B cell (primary cell): ENCODE measurements at regions not wholly inside any gene's neighbourhood (a gene's known extent, or its start where the extent isn't known, plus 50 kb on each side); places are given as distances from the start of the nearest gene placed in this dataset.

Experiments used
- ATAC-seq: fragments of 200-7000 bp; cut with Tn5 transposase; one replicate; pipeline ENCODE4 v1.10.0; 2021; ENCODE audit warnings: low read depth, mild to moderate bottlenecking, moderate number of reproducible peaks, moderate library complexity
- CTCF ChIA-PET: fragments of 350-600 bp; sonication (Branson Sonifier 250); formaldehyde crosslinking; loops from one replicate; lab custom pipeline; 2021; ENCODE audit warnings: antibody characterized with exemption, inconsistent platforms; lab: Charles Lee
- POLR2A ChIA-PET: fragments of 350-600 bp; sonication (Branson Sonifier 250); formaldehyde crosslinking; loops from one replicate; lab custom pipeline; 2021; ENCODE audit warnings: antibody characterized with exemption; lab: Charles Lee
- DNase-seq: peaks from one replicate; pipeline ENCODE4 v3.0.0; 2013
- H2AFZ ChIP-seq: 2 replicates; pipeline ENCODE4 v1.6.1; 2012; ENCODE audit warnings: mild to moderate bottlenecking, low read depth, low read length; ENCODE audit not compliant: insufficient read depth, poor library complexity, severe bottlenecking
- H3K27ac ChIP-seq, 2 donors: 1 replicate in 1 of 2; 2 replicates in 1 of 2; pipeline ENCODE4 v1.5.1; 2012 to 2013; ENCODE audit warnings: low read length in 2 of 2, mild to moderate bottlenecking in 2 of 2, moderate library complexity in 1 of 2
- H3K27me3 ChIP-seq, 4 experiments: fragments of 200-600 bp in 1 of 4; sonication (generic) in 1 of 4; replicated peaks in 1 of 4; 1 replicate in 2 of 4; 2 replicates in 2 of 4; pipeline versions ENCODE4 v1.6.1 to v1.7.0; 2013 to 2016; ENCODE audit warnings: low read length in 3 of 4, mild to moderate bottlenecking in 2 of 4, mixed read lengths in 1 of 4, moderate library complexity in 1 of 4; ENCODE audit not compliant: insufficient read depth in 4 of 4, control insufficient read depth in 3 of 4; ENCODE audit errors: control extremely low read depth in 1 of 4
- H3K36me3 ChIP-seq, 2 experiments: replicated peaks in 1 of 2; 1 replicate in 1 of 2; 2 replicates in 1 of 2; pipeline versions ENCODE4 v1.6.1 to v1.7.1; 2013; ENCODE audit warnings: low read length in 1 of 2; ENCODE audit not compliant: insufficient read depth in 2 of 2, control insufficient read depth in 1 of 2; ENCODE audit errors: control extremely low read depth in 1 of 2, extremely low read depth in 1 of 2
- H3K4me1 ChIP-seq, 2 donors: fragments of 200-600 bp in 1 of 2; sonication (generic) in 1 of 2; 1 replicate in 1 of 2; 2 replicates in 1 of 2; pipeline versions ENCODE4 v1.5.1 to v1.6.1; 2013 to 2017; ENCODE audit warnings: low read length in 2 of 2; ENCODE audit not compliant: control insufficient read depth in 2 of 2, insufficient read depth in 2 of 2
- H3K4me2 ChIP-seq: replicated peaks from 2 replicates; pipeline ENCODE3; 2012; ENCODE audit warnings: mild to moderate bottlenecking, low read depth, low read length; ENCODE audit not compliant: poor library complexity, severe bottlenecking
- H3K4me3 ChIP-seq, 5 experiments: fragments of 200-600 bp in 1 of 5; sonication (generic) in 1 of 5; 1 replicate in 3 of 5; 2 replicates in 2 of 5; pipeline versions ENCODE4 v1.5.1 to v1.7.0; 2011 to 2016; ENCODE audit warnings: low read length in 4 of 5, mild to moderate bottlenecking in 4 of 5, low read depth in 2 of 5, control low read depth in 1 of 5, moderate library complexity in 1 of 5; ENCODE audit not compliant: insufficient read depth in 1 of 5; ENCODE audit errors: control extremely low read depth in 1 of 5, extremely low read depth in 1 of 5
- H3K79me2 ChIP-seq: fragments of 200-600 bp; sonication (generic); one replicate; pipeline ENCODE4 v1.6.0; 2016; ENCODE audit warnings: low read length; ENCODE audit not compliant: control insufficient read depth, insufficient read depth
- H3K9ac ChIP-seq: fragments of 200-600 bp; sonication (generic); 2 replicates; pipeline ENCODE4 v1.6.1; 2017; ENCODE audit warnings: mild to moderate bottlenecking, low read length, moderate library complexity
- H3K9me3 ChIP-seq, 3 donors: one replicate each; pipeline versions ENCODE4 v1.6.1 to v1.7.1; 2013; ENCODE audit warnings: low read length in 2 of 3; ENCODE audit not compliant: control insufficient read depth in 2 of 3, insufficient read depth in 1 of 3; ENCODE audit errors: control extremely low read depth in 1 of 3
- H4K20me1 ChIP-seq: 2 replicates; pipeline ENCODE4 v1.6.0; 2012; ENCODE audit warnings: mild to moderate bottlenecking, low read length; ENCODE audit not compliant: insufficient read depth, control insufficient read depth, poor library complexity, severe bottlenecking
- H3K27ac Mint-ChIP-seq: one replicate; pipeline ENCODE4 v1.8.0; 2021; ENCODE audit warnings: mixed read lengths
- H3K27me3 Mint-ChIP-seq: one replicate; pipeline ENCODE4 v1.8.0; 2021; ENCODE audit warnings: mixed read lengths
- H3K4me1 Mint-ChIP-seq: one replicate; pipeline ENCODE4 v1.8.0; 2021; ENCODE audit warnings: mixed read lengths
- H3K4me3 Mint-ChIP-seq: one replicate; pipeline ENCODE4 v1.8.0; 2021; ENCODE audit warnings: mixed read lengths
- H3K9me3 Mint-ChIP-seq: one replicate; pipeline ENCODE4 v1.8.0; 2022; ENCODE audit warnings: mixed read lengths; ENCODE audit not compliant: insufficient read depth
- EZH2 ChIP-seq: IDR thresholded peaks from 2 replicates; pipeline ENCODE4 v1.6.1; 2012; ENCODE audit warnings: borderline replicate concordance, low read depth, mild to moderate bottlenecking, moderate library complexity, low read length; ENCODE audit not compliant: insufficient read depth, poor library complexity, severe bottlenecking
- WGBS: methylation state at CpG from one replicate; pipeline ENCODE4 v1.1.5; 2013; ENCODE audit warnings: missing lambda C conversion rate; ENCODE audit not compliant: insufficient coverage; 5-methylcytosine and 5-hydroxymethylcytosine counted together
- intact Hi-C: fragments of 100-400 bp; cut with micrococcal nuclease; formaldehyde crosslinking; loops from one replicate; pipeline ENCODE4 v1.10.0; 2022
- TF ChIP-seq, protein P1 (sequence below): fragments of 200-600 bp; IDR thresholded peaks from one replicate; pipeline ENCODE4 v1.8.0; 2022; ENCODE audit warnings: antibody characterized with exemption, mild to moderate bottlenecking

- DNase-seq (no peak), ATAC-seq (no peak)
- Histone ChIP-seq H3K4me1 (no peaks in the 10 kb centered on the region), H3K4me3 (no peak overlapping the region), H3K9ac (no peak overlapping the region), H3K4me2 (no peak overlapping the region), H3K79me2 (no peaks in the 10 kb centered on the region), H4K20me1 (no peaks in the 10 kb centered on the region), H3K27ac (no peak overlapping the region), H3K9me3 (peaks cover 0 to 12% (median 7%) of the 10 kb centered on the region in 3 donors), H3K27me3 (peaks cover 0 to 8% (median under 1%) of the 10 kb centered on the region in 4 experiments), H3K36me3 (no peaks in the 10 kb centered on the region), H2AFZ (no peak overlapping the region)
- Mint-ChIP-seq H3K4me3 (no peak overlapping the region), H3K4me1 (no peaks in the 10 kb centered on the region), H3K27ac (no peak overlapping the region), H3K9me3 (peaks cover 4% of the 10 kb centered on the region), H3K27me3 (peaks cover 30% of the 10 kb centered on the region)
- intact Hi-C loops, result no loop called here
- ChIA-PET CTCF (no interaction called here), POLR2A (no interaction called here)
- TF ChIP-seq EZH2, result no peak
- TF ChIP-seq, protein P1, sequence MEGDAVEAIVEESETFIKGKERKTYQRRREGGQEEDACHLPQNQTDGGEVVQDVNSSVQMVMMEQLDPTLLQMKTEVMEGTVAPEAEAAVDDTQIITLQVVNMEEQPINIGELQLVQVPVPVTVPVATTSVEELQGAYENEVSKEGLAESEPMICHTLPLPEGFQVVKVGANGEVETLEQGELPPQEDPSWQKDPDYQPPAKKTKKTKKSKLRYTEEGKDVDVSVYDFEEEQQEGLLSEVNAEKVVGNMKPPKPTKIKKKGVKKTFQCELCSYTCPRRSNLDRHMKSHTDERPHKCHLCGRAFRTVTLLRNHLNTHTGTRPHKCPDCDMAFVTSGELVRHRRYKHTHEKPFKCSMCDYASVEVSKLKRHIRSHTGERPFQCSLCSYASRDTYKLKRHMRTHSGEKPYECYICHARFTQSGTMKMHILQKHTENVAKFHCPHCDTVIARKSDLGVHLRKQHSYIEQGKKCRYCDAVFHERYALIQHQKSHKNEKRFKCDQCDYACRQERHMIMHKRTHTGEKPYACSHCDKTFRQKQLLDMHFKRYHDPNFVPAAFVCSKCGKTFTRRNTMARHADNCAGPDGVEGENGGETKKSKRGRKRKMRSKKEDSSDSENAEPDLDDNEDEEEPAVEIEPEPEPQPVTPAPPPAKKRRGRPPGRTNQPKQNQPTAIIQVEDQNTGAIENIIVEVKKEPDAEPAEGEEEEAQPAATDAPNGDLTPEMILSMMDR, result no peak
- 79% methylated on average over 7 of the region's 9 CpGs for WGBS
Observed at GRCh38 chr20:58106143-58106750, 122.2 kb downstream of the ANKRD60 start.

DNA sequence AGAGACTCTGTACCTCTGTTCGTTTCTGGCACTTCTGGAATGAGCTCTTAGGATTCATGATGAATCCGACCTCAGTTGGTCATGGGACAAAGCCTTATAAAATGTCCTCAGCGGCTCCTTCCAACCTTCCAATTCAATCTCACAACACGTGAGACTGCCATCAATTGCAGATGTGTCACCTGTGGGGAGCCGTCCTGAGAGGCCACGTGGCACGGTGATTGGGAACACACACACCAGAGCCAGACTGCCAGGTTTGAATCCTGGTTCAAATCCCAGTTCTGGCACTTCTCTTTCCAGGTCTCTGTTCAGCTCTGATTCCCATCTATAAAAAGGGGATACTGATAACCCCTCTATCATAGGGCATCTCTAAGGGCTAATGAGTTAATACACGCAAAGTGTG lies 124.5 kb downstream of the ANKRD60 start:
- Histone ChIP-seq H3K36me3 (no peaks in the 10 kb centered on the region), H3K27me3 (peaks cover 0 to 8% (median 0%) of the 10 kb centered on the region in 4 experiments), H4K20me1 (no peaks in the 10 kb centered on the region), H2AFZ (no peak overlapping the region), H3K9ac (no peak overlapping the region), H3K4me1 (no peaks in the 10 kb centered on the region), H3K4me3 (no peak overlapping the region), H3K27ac (no peak overlapping the region), H3K4me2 (no peak overlapping the region), H3K79me2 (no peaks in the 10 kb centered on the region), H3K9me3 (no peaks in the 10 kb centered on the region)
- TF ChIP-seq EZH2, result no peak
- TF ChIP-seq, protein P1, result no peak
- no peaks in the 10 kb centered on the region for H3K4me1 Mint-ChIP-seq
- POLR2A ChIA-PET, result no interaction called here
- H3K9me3 Mint-ChIP-seq, result no peaks in the 10 kb centered on the region
- intact Hi-C loops, result no loop called here
- H3K27ac Mint-ChIP-seq, result no peak overlapping the region
- H3K4me3 Mint-ChIP-seq, result no peak overlapping the region
- WGBS, result 96% methylated on average over 6 of the region's 8 CpGs
- peaks cover 35% of the 10 kb centered on the region for H3K27me3 Mint-ChIP-seq
- CTCF ChIA-PET, result no interaction called here
- ATAC-seq (no peak), DNase-seq (no peak)
